HG03175 (cell line): ENCODE measurements at regions not wholly inside any gene's neighbourhood (a gene's known extent, or its start where the extent isn't known, plus 50 kb on each side); places are given as distances from the start of the nearest gene placed in this dataset.
"Not testable (repeated sequence)": the region's sequence is repeated elsewhere in the genome, so short reads cannot be mapped to it uniquely, and the experiment has no call there.

Experiments
- ATAC-seq: cut with Tn5 transposase; IDR thresholded peaks from one replicate; pipeline ENCODE4 v1.9.1; 2021; ENCODE audit warnings: mild to moderate bottlenecking, moderate library complexity; ENCODE audit not compliant: unreplicated experiment

DNA sequence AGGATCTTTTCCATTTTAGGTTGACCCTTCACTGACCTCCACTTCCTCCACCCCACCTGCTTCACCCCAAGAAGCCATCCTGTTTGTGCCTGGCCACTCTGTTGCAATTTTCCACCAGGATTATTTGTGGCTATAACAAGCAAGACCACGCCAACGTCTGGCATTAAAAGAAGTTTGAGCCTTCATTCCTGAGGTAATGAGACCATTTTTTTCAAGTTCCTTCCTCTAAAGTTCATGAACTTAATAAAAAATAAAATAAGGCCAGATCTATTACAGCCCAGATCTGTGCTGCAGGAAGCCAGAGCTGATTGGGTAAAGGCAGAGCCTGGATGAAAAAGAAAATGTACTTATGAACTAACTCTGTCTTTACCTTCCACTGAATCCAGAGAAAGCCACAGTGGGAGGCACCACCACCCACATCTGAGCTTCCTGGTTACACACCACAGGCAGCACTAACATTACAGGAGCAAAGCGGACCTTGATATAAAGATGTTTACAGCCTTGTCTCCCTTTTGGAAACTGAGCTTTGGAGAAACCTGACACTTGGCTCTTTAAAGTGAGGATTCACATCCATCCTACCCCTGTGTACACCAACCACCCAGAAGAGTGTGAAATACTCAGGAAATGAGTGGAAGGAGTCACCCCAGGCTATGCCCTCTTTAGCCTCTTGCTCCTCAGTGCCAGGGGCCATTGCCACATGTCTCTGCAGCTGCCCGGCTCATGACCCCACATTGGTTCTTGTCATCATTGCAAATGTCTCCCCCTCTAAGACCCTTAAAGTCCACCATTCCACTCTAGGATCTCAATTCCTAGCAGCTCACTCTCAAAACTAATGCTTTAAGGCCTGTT lies 293.6 kb downstream of the PLPP3 start:
- ATAC-seq: no peak

DNA sequence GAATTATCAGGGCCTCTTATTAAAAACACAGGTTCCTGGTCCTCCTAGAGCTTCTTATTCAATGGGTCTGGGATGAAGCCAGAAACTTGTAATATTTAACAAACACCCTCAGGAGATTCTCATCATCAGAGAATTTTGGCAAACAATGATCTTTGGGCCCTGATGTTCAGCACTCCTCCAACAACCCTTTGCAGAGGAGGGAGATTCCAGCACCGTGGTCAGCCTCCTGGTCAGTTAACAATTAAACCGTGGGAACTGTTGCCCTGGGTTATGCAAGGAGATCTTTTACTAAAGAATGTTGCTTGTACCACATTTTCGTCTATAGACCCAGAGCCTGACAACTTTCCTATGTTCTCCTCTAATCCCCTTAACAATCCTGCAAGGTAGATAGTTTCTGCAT lies 294.4 kb downstream of the PLPP3 start:
- ATAC-seq: no peak

DNA sequence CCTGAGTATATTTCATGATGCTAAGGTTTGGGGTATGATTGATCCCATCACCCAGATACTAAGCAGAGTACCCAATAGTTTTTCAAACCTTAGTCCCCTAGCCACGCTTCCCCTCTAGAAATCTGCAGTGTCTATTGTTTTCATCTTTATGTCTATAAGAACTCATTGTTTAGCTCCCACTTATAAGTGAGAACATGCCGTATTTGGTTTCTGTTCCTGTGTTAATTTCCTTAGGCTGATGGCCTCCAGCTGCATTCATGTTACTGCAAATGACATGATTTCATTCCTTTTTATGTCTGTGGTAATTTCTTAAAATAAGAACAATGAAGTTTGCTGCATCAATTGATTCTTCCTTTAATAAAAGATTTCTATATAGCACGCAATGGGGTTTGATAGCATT lies 301.3 kb downstream of the PLPP3 start:
- ATAC-seq: no peak

DNA sequence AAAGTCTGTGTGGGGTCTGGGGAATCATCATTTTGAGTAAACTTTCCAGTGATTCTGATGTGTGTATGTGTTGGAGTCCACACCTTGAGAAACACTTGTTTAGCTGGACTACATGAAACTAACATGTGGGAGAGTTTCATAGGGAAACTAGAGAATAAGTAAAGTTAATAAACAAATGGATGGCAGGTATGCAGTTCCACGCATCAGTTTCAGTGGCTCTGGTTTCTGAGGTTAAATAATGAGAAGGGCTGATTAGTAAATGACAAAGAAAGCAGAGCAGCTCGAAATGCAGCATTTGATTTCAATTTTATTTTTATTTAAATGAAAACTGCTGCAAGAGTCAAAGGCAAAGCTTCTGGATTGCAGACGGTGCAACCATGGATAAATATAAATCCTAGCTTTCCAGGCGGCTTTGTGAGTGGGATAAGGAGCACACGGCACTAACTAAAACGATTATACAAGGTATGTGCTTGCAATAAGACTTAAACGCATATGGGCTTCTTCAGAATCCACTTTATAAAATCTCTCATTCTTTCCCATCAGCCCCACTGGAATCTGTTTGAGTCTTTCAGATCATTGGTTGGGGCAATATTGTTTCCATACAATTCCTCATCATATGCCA lies 310.7 kb downstream of the PLPP3 start:
- ATAC-seq: no peak

DNA sequence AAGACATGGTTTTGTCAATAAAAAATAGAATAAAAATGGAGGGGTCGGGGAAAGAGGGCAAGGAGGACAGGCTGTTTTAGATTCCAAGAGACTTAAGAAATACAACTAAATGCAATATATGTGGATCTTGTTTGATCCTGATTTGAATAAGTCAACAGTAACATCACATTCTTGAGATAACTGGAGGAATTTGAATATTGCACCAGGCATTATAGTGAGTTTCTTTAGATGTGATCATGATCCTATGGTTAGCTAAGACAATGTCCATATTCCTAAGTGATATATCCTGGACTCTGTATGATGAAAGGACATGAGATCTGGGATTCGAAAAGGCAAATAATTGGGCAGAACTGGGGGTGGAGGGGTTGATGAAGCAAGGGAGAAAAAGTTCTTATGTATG lies 311.8 kb downstream of the PLPP3 start:
- no peak for ATAC-seq

DNA sequence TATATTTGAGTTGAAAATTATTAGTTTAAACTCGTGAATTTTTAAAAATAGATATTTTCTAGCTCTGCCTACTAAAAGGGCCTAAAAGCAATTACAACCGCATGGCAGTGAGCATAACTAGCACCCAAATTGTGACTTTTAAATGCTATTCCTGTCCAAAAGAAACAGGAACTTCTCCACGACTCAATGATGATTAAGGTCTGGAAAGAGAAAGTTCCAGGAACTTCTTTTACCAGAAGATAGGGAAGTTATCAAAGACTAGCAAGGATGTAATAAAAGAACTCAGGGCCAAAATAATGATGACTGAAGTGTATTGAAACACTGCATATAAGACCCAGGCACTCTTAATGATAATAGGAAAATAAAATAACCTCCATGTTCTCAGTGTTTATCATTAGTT lies 313.0 kb downstream of the PLPP3 start:
- ATAC-seq: no peak

DNA sequence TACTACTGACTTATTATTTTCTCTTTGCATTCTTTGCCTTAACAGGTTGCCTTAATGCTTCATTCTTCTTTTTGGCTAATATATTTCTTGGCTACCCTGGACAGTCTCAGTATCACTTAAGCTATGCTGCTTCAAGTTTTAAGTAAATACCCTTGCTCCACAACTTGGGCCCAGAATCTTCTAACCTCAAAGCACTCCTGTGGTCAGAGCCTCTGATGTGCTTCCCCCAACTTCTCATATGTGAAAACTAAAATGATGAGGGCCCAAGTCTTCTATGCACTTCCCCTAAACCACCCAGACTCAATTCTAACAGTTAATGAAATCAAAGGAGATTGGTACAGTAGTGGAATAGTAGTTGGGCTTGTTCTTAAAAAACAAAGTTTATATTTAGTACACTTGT lies 314.1 kb downstream of the PLPP3 start:
- ATAC-seq: no peak

DNA sequence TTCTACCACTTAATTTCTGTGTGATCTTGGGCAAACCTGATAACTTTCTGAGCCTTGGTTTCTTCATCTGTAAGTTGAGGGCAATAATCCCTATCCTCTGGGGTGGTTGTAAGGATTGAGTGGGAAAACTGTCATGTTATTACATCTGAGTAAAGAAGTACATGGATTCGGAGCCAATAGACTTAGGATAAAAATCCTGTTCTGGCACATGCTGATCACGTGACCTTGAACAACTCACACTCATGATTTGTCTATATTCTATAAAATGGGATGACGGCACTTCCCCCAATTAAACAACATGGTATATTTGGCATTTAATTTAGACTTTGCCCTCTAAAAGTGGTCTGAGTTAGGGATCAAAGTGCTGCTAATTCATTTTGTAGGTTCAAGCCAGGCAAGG lies 315.5 kb downstream of the PLPP3 start:
- ATAC-seq: no peak

DNA sequence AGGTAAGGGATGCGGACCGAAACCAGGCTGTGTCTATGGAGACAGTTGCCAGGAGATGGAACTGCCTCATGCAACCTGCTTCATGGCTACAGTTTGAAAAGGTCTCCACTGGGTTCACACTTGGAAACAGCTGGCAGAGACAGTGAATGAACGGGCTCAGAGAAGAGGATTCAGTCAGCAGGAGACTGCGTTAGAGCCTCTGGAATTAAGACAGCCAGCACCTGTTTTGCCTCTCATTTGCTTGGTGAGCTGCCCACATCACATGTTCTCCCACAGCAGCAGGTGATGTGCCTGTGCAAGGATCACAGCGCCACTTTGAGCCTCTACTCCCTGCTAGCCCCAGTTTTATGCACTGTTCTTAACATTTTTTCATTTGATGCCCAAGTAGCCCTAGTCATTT lies 321.0 kb downstream of the PLPP3 start:
- ATAC-seq: no peak

DNA sequence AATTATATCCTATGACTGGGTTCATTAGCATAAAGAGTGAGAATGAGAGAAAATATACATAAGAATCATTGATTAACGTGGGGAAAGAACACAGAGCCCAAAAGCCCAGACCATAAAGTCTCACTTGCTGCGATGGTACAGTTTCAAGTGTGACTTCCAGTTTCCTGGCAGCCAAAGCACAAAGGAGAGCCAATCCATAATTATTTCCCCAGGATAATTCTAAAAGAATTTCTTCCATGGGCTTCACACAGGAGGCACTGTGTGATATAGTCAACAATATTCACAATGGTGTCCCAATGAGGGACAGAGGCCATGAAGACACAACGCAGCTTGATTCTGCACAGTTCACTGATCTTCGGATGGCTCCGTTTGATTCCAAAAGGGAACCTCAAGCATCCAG lies 321.6 kb downstream of the PLPP3 start:
- ATAC-seq: no peak

DNA sequence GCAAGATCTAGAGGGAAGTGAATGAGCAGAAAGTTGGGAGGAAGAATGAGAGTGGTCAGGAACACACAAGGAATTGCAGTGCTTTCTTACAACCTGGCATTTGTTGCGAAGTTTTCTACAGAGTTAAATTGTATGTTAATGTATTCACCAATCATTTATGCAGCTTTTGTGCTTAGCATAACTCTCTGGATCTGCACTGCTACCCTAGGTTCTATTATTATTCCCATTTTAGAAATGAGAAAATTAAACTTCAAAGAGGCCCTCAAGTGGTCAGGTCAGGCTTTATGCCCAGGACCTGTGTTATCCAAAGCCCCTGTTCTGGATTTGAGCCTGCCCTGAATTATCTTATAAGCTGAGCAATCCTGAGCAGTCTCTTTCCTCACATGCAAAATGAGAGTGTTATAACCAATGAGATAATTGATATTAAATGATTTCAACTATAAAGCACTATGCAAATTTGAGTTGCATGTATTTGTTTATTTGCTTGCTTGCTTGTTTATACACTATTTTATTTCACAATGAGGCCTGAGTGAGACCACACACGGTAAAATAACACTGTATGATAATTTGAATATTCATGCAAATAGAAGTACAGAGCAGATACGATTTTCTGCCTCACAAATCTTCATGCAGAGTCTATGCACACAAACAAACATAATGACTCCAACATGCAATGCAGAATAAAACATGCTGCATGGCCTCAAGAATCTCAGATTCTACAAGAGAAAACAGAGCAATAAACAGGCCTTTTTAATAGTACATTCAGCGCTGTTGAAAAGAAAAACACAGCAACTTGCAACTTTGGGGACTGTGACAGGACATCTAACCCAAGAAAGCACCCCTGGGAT lies 323.0 kb downstream of the PLPP3 start:
- no peak for ATAC-seq

DNA sequence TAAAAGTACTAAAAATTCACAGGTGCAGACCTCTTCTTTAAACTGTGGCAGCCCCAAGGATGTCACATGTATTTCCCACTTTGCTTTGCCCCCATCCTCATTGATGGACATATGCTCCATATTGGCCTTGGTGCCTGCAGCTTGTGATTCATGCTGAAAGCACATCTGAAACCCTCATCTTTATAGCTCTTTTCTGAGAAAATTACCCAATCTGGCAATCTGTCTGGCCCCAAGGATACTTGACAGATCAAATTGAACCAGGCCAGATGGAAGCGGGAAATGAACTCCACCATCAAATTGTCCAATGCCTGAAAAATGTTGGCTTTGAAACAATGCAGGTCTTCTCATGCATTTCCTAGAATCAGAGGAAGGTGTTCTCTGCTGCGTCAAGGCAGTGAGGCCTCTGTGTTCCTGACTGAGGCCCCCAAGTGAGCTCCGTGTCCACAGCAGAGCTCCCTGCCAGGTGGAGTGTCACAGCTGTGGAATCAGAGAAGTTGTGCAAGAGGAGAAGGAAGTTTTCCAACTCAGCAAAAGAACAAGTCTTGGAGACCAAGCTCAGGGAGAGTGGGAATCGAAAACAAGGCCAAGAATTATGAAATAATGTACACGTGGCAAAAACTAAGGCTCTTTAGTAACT lies 323.7 kb downstream of the PLPP3 start:
- ATAC-seq: no peak

DNA sequence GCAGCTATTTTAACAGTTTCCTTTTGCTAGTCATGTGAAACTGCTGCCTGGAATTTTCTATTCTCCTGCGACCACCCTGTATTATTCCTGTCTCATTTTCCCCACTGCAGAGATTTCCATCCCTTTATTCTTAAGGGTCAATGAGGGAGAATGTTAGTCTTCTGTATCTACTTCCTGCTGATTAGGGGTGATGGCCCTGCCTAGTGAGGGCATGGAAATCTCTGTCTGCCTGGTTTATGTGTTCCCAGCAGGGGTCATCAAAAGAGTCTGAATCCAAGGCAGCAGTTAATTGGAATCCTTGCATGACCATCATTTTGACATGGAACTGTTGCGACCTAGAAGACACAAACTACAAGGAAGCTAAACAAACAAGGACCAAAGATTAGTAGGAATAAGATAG lies 325.2 kb downstream of the PLPP3 start:
- no peak for ATAC-seq

DNA sequence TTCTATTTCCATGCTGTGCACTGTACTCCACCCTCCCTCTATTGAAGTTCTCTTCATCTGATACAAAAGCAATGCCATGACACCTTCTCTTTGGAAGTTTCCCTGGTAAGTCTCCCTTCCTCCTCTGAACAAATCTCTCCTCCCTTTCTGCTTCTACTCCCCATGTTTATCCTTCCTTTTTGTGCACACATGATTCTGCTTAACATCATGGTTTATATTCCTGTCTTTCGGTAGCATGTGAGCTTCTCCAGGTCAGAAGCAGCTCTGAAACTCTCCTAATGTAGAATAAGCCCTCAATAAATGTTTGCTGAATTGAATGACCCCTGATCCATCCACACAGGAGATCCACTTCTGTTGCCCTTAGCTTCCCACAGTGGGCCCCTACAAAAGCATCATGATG lies 328.6 kb downstream of the PLPP3 start:
- ATAC-seq: no peak

DNA sequence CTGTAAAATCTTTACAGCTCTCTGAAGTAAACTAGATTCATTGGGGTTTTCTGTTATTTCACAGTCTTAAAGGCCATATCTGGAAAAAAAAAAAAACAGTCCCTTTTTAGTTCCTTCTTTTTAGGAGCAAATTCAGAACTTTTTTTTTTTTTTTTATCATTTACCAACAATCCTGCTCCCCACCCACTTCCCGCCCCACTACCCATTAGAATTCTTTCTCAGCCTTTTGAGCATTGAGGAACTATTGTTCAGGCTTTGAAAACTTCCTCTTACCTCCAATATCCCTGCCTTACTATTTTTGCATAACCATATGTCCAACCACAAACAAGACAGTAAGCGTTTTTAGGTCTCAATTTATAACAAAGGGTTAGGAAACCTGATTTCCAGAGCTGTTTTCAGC lies 330.1 kb downstream of the PLPP3 start:
- no peak for ATAC-seq

DNA sequence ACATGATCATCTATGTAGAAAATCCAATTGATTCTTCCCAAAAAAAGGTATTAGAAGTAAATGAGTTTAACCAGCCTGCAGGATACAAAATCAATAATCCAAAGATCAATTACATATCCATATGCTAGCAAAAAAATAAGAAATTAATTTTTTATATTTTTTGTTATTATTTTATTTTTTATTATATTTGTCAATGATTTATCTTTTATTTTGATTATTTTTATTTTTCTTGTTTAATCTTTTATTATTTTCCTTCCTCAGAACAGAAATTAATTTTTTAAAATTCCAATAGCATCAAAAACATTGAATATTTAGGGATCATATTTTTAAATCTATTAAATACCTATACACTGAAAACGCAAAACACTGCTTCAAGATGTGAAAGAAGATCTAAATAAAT lies 331.2 kb downstream of the PLPP3 start:
- no peak for ATAC-seq

DNA sequence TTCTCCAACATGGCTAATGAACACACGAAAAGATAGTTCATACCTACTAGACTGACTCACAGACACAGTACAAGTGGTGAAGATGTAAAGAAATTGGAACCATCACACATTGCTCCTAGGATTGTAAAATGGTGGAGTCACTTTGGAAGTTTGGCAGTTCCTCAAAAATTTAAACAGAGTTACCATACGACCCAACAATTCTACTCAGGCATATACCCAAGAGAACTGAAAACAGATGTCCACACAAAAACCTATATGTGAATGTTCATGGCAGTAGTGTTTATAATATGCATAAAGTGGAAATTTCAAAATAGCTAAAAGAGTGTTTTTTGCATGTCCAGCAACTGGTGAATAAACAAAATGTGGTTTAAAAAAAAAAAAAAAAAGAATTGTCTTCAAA lies 332.6 kb downstream of the PLPP3 start:
- not testable (repeated sequence) for ATAC-seq

DNA sequence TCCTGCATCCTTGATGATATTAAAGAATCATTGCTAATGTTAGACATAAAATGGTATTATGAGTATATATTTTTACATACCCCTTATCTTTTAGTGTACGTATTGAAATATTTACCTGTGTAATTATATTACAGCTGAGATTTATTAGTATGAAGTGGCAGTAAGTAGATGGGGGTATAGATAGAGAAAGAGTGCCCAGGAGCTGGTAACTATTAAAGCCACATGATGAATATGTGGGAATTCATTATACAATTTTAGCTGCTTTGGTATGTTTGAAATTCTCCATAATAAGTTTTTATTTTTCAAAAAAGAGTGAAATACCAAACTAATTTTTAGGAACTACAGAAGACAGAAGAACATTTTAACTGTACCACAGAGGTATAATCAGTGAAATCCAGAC lies 339.0 kb downstream of the PLPP3 start:
- no peak for ATAC-seq

DNA sequence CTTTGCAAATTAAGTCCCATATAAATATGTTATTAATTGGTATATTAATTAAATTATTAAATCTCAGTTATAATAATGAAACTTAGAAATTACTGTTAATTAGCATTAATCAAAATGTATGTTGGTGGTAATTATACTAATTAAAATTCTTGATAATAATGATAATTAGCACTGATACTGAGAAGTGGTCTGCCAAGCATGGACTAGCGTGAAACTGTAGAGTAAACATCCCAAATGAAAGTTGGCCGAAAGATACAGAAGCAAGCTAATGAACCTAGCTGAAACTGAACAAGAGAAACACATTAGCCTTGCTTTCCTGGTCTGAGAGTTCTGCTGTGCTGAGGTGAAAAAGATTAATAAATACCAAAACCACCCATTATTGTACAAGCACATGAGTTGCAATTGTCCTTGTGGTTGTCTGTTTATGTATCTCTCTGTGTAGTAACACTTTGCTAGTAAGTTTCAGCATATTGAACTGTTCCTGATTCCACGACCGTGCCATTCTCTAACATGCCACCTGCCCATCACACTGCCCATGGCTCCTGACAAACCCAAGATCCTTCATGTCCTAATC lies 341.8 kb downstream of the PLPP3 start:
- ATAC-seq: no peak

DNA sequence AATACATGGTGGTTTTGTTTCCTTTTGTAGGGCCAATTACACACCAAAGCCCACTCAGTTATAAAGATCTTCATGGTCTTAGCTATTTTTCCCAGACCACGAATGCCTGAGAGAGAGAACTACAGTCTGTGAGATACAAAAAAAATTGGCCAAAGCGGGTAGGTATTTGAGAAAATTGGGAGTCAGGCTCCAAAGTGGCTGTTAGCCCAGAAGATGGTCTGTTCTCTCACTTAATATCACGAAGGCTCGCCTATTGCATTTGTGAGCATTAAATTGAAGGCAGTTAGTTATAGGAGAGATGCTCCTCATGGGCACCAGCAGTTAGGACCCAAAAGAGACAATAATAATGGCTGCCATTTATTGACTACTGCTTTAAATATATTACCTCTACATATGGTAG lies 342.7 kb downstream of the PLPP3 start:
- ATAC-seq: no peak

DNA sequence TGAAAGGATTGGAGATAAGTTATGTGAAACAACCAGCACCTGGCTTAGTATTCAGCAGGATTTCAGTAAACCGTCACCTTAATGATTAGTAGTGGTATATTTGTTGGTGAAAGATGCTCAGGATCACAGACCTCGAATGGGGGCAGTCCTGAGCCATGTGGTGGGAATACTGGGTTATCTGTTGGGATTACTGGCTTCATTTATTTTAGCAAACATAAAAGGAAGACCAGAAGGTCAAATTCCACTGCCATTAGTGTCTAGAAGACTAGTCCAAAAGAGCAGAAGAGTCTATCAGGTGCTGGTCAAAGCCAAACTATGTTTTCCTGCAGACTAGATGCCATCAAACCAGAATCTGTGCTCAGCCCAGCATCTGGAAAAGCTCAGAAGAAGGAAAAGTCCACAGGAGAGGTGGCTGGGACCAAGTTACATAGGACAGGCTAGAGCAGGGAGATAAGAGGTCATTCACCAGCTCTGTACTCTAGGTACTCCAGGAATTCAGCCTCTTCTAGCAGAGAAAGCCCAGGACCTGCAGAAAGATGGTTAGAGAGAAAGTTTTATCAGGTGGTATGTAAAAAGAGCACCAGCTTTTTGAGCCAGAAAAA lies 343.4 kb downstream of the PLPP3 start:
- ATAC-seq: no peak
